ENCODE measurements at regions not wholly inside any gene's neighbourhood (a gene's known extent, or its start where the extent isn't known, plus 50 kb on each side); places are given as distances from the start of the nearest gene placed in this dataset.

GRCh38 chr10:85195596-85195995 lies 867.2 kb downstream of the CCSER2 start:
- Histone ChIP-seq H3K9me3 (no peaks in the 10 kb centered on the region), H3K27ac (no peak overlapping the region), H3K27me3 (no peaks in the 10 kb centered on the region), H3K4me3 (no peak overlapping the region), H3K4me1 (no peaks in the 10 kb centered on the region), H3K36me3 (no peaks in the 10 kb centered on the region)
- ATAC-seq, result no peak
- intact Hi-C loops (cut with DNase I), result no loop called here
- DNase-seq, result no peak
- TF ChIP-seq, protein P1, sequence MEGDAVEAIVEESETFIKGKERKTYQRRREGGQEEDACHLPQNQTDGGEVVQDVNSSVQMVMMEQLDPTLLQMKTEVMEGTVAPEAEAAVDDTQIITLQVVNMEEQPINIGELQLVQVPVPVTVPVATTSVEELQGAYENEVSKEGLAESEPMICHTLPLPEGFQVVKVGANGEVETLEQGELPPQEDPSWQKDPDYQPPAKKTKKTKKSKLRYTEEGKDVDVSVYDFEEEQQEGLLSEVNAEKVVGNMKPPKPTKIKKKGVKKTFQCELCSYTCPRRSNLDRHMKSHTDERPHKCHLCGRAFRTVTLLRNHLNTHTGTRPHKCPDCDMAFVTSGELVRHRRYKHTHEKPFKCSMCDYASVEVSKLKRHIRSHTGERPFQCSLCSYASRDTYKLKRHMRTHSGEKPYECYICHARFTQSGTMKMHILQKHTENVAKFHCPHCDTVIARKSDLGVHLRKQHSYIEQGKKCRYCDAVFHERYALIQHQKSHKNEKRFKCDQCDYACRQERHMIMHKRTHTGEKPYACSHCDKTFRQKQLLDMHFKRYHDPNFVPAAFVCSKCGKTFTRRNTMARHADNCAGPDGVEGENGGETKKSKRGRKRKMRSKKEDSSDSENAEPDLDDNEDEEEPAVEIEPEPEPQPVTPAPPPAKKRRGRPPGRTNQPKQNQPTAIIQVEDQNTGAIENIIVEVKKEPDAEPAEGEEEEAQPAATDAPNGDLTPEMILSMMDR (IDR thresholded peaks at IDR 0.05), result no peak

- DNase-seq (no peak), ATAC-seq (no peak)
- TF ChIP-seq, protein P1 (IDR thresholded peaks at IDR 0.05), result no peak
- H3K9me3 ChIP-seq, result no peaks in the 10 kb centered on the region
- no peaks in the 10 kb centered on the region for H3K4me1 ChIP-seq
- intact Hi-C loops (cut with DNase I), result no loop called here
- H3K4me3 ChIP-seq, result no peak overlapping the region
- H3K36me3 ChIP-seq, result no peaks in the 10 kb centered on the region
- no peaks in the 10 kb centered on the region for H3K27me3 ChIP-seq
- no peak overlapping the region for H3K27ac ChIP-seq
Observed at GRCh38 chr10:85204814-85205213, 876.4 kb downstream of the CCSER2 start.

DNA sequence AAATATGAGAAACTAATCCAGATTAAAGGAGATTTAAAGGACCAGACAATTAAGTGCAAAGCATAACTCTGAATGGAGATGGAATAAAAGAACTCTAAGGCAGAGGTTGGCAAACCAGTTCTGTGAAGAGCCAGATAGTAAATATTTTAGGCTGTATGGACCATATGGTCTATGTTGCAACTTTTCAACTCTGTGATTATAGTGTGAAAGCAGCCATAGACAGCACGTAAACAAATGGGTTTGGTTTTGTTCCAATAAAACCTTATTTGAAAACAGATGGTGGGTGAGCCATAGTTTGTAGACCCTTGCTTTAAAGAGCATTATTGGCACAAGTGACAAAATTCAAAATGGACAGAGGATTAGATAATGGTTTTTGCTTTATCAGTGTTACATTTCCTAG lies 884.1 kb downstream of the CCSER2 start:
- ATAC-seq (no peak), DNase-seq (no peak)
- TF ChIP-seq, protein P1 (IDR thresholded peaks at IDR 0.05), result no peak
- Histone ChIP-seq H3K4me1 (no peaks in the 10 kb centered on the region), H3K27me3 (no peaks in the 10 kb centered on the region), H3K9me3 (no peaks in the 10 kb centered on the region), H3K4me3 (no peak overlapping the region), H3K27ac (no peak overlapping the region), H3K36me3 (no peaks in the 10 kb centered on the region)
- intact Hi-C loops (cut with DNase I), result no loop called here

- TF ChIP-seq, protein P1 (IDR thresholded peaks at IDR 0.05), result no peak
- ATAC-seq, result no peak
- no peaks in the 10 kb centered on the region for H3K4me1 ChIP-seq
Observed at GRCh38 chr10:85213493-85213892, 885.1 kb downstream of the CCSER2 start.

GRCh38 chr10:85222300-85222699 lies 893.9 kb downstream of the CCSER2 start:
- Histone ChIP-seq H3K36me3 (no peaks in the 10 kb centered on the region), H3K27ac (no peak overlapping the region), H3K4me1 (no peaks in the 10 kb centered on the region), H3K4me3 (no peak overlapping the region), H3K9me3 (no peaks in the 10 kb centered on the region), H3K27me3 (no peaks in the 10 kb centered on the region)
- intact Hi-C loops (cut with DNase I), result no loop called here
- DNase-seq (no peak), ATAC-seq (no peak)
- TF ChIP-seq, protein P1 (IDR thresholded peaks at IDR 0.05), result no peak

More at GRCh38 chr10:85213493-85213892, 885.1 kb downstream of the CCSER2 start:
- no peak for DNase-seq
- H3K4me3 ChIP-seq, result no peak overlapping the region
- intact Hi-C loops (cut with DNase I), result no loop called here
- no peak overlapping the region for H3K27ac ChIP-seq
- H3K36me3 ChIP-seq, result no peaks in the 10 kb centered on the region
- H3K27me3 ChIP-seq, result no peaks in the 10 kb centered on the region
- H3K9me3 ChIP-seq, result no peaks in the 10 kb centered on the region

Measured in left lung (tissue), 4 donors.